ENCODE measurements at regions not wholly inside any gene's neighbourhood (a gene's known extent, or its start where the extent isn't known, plus 50 kb on each side); places are given as distances from the start of the nearest gene placed in this dataset.
"Not testable (repeated sequence)": the region's sequence is repeated elsewhere in the genome, so short reads cannot be mapped to it uniquely, and the experiment has no call there.

DNA sequence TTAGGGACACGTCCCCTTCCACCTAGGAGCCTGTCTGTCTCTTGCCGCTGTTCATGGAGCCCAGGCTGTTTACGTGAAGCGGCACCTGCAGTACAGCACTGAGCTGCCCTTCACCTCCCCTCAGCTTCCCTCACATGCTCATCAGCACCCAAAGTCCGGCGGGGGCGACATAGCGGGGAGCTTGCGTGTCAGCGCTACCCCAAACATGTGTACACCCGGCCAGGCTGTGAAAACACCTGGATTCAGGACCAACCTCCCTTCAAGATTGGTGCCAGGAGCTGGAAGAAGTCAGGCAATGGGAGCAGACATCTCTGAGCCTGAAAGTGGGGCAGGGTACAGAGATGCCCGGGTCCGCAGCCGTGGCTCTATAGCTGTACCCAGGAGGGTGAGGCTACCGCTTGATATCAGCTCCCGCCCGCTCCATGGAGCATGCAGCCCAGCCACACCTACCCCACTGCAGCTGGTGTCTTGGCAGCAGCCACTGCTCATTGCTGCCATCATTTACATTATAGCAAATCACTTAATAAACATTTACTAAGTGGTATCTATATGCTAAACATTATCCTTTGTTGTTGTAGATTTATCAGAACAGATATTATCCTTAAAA lies 712.1 kb downstream of the CDH9 start:
- no peaks in the 10 kb centered on the region for H3K36me3 ChIP-seq (ENCODE audit: control insufficient read depth, insufficient read depth, low read length)
- ChIA-PET CTCF (no interaction called here), POLR2A (no interaction called here)
- H3K27me3 ChIP-seq (ENCODE audit: control insufficient read depth, insufficient read depth, low read length): no peaks in the 10 kb centered on the region
- H3K4me3 ChIP-seq (ENCODE audit: low read depth, low read length): no peak overlapping the region
- TF ChIP-seq, protein P1, sequence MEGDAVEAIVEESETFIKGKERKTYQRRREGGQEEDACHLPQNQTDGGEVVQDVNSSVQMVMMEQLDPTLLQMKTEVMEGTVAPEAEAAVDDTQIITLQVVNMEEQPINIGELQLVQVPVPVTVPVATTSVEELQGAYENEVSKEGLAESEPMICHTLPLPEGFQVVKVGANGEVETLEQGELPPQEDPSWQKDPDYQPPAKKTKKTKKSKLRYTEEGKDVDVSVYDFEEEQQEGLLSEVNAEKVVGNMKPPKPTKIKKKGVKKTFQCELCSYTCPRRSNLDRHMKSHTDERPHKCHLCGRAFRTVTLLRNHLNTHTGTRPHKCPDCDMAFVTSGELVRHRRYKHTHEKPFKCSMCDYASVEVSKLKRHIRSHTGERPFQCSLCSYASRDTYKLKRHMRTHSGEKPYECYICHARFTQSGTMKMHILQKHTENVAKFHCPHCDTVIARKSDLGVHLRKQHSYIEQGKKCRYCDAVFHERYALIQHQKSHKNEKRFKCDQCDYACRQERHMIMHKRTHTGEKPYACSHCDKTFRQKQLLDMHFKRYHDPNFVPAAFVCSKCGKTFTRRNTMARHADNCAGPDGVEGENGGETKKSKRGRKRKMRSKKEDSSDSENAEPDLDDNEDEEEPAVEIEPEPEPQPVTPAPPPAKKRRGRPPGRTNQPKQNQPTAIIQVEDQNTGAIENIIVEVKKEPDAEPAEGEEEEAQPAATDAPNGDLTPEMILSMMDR (IDR thresholded peaks at IDR 0.05; ENCODE audit: insufficient read depth, low read depth, low read length): no peak
- no peak for DNase-seq (ENCODE audit: low read depth)

GRCh38 chr5:26325432-26325831 lies 713.0 kb downstream of the CDH9 start:
- H3K27me3 ChIP-seq (ENCODE audit: control insufficient read depth, insufficient read depth, low read length); DNase-seq (ENCODE audit: low read depth); H3K36me3 ChIP-seq (ENCODE audit: control insufficient read depth, insufficient read depth, low read length); H3K4me3 ChIP-seq (ENCODE audit: low read depth, low read length); CTCF ChIA-PET; POLR2A ChIA-PET: not testable (repeated sequence)

DNA sequence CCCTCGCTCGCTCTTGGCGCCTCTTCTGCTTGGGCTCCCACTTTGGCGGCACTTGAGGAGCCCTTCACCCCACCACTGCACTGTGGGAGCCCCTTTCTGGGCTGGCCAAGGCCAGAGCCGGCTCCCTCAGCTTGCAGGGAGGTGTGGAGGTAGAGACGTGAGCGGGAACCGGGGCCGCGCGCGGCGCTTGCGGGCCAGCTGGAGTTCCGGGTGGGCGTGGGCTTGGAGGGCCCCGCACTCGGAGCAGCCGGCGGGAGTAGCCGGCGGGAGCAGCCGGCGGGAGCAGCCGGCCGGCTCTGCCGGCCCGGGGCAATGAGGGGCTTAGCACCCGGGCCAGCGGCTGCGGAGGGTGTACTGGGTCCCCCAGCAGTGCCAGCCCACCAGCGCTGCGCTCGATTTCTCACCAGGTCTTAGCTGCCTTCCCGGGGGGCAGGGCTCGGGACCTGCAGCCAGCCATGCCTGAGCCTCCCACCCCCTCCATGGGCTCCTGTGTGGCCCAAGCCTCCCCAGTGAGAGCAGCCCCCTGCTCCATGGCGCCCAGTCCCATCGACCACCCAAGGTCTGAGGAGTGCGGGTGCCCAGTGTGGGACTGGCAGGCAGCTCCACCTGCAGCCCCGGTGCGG lies 714.0 kb downstream of the CDH9 start:
- POLR2A ChIA-PET; H3K4me3 ChIP-seq (ENCODE audit: low read depth, low read length); H3K36me3 ChIP-seq (ENCODE audit: control insufficient read depth, insufficient read depth, low read length); H3K27me3 ChIP-seq (ENCODE audit: control insufficient read depth, insufficient read depth, low read length); DNase-seq (ENCODE audit: low read depth); CTCF ChIA-PET: not testable (repeated sequence)

GRCh38 chr5:26323794-26324193 lies 714.6 kb downstream of the CDH9 start:
- Histone ChIP-seq H3K36me3 (ENCODE audit: control insufficient read depth, insufficient read depth, low read length) (no peaks in the 10 kb centered on the region), H3K4me3 (ENCODE audit: low read depth, low read length) (no peak overlapping the region), H3K27me3 (ENCODE audit: control insufficient read depth, insufficient read depth, low read length) (no peaks in the 10 kb centered on the region)
- ChIA-PET POLR2A (no interaction called here), CTCF (no interaction called here)
- TF ChIP-seq, protein P1 (IDR thresholded peaks at IDR 0.05; ENCODE audit: insufficient read depth, low read depth, low read length): no peak
- DNase-seq (ENCODE audit: low read depth): no peak

DNA sequence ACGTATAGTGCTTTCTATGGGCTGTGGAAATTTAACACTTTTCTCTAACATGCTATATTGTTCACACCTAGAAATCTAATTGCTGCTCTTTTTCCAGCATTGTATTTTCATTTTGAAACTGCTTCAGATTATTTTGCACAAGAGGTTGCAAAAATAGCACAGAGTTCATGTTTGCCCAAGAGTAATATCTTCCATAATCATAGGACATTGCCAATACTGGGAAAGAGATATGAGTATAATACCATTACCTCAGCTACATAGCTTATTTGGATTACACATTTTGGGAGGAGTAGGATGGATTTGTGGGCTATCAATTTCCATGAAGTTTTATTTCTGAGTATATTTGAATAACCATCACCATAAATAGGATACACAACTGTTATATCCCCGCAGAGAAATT lies 717.1 kb downstream of the CDH9 start:
- ChIA-PET POLR2A (no interaction called here), CTCF (no interaction called here)
- H3K36me3 ChIP-seq (ENCODE audit: control insufficient read depth, insufficient read depth, low read length): no peaks in the 10 kb centered on the region

GRCh38 chr5:26310415-26310814 lies 728.0 kb downstream of the CDH9 start:
- no peaks in the 10 kb centered on the region for H3K27me3 ChIP-seq (ENCODE audit: control insufficient read depth, insufficient read depth, low read length)
- no peak for DNase-seq (ENCODE audit: low read depth)
- TF ChIP-seq, protein P1 (IDR thresholded peaks at IDR 0.05; ENCODE audit: insufficient read depth, low read depth, low read length): no peak
- no peak overlapping the region for H3K4me3 ChIP-seq (ENCODE audit: low read depth, low read length)
- POLR2A ChIA-PET: no interaction called here
- CTCF ChIA-PET: no interaction called here
- H3K36me3 ChIP-seq (ENCODE audit: control insufficient read depth, insufficient read depth, low read length): no peaks in the 10 kb centered on the region

More for the DNA sequence above, 717.1 kb downstream of the CDH9 start:
- Histone ChIP-seq H3K27me3 (ENCODE audit: control insufficient read depth, insufficient read depth, low read length) (no peaks in the 10 kb centered on the region), H3K4me3 (ENCODE audit: low read depth, low read length) (no peak overlapping the region)
- TF ChIP-seq, protein P1 (IDR thresholded peaks at IDR 0.05; ENCODE audit: insufficient read depth, low read depth, low read length): no peak
- DNase-seq (ENCODE audit: low read depth): no peak
